ENCODE measurements at regions not wholly inside any gene's neighbourhood (a gene's known extent, or its start where the extent isn't known, plus 50 kb on each side); places are given as distances from the start of the nearest gene placed in this dataset.

GRCh38 chr10:128483216-128483615 is 357.0 kb upstream of the MKI67 start:
- no peak for TF ChIP-seq CTCF (IDR thresholded peaks at IDR 0.05; ENCODE audit: control extremely low read depth, extremely low read depth)
- no peak overlapping the region for H3K9ac ChIP-seq (ENCODE audit: insufficient read depth in 1 of 2, low read length in 2 of 2)
- WGBS, 2 donors, result 82 to 92% methylated on average over 16 of the region's 16 CpGs
- no peaks in the 10 kb centered on the region for H3K36me3 ChIP-seq (ENCODE audit: control insufficient read depth in 4 of 4, insufficient read depth in 4 of 4, low read length in 4 of 4)
- ATAC-seq (ENCODE audit: insufficient read depth, low FRiP score) (no peak), DNase-seq (no peak)
- H3K4me1 ChIP-seq (ENCODE audit: control insufficient read depth in 5 of 5, insufficient read depth in 5 of 5, low read length in 5 of 5), result no peaks in the 10 kb centered on the region
- no peaks in the 10 kb centered on the region for H3K27me3 ChIP-seq (ENCODE audit: control insufficient read depth in 3 of 3, insufficient read depth in 3 of 3, low read length in 2 of 3)
- peaks cover 0 to 7% (median 1%) of the 10 kb centered on the region in 4 donors for H3K9me3 ChIP-seq (ENCODE audit: control insufficient read depth in 4 of 4, insufficient read depth in 3 of 4, low read length in 3 of 4)
- H3K27ac ChIP-seq (ENCODE audit: low read depth in 1 of 2, low read length in 1 of 2), result no peak overlapping the region
- no peak overlapping the region for H3K4me3 ChIP-seq

DNA sequence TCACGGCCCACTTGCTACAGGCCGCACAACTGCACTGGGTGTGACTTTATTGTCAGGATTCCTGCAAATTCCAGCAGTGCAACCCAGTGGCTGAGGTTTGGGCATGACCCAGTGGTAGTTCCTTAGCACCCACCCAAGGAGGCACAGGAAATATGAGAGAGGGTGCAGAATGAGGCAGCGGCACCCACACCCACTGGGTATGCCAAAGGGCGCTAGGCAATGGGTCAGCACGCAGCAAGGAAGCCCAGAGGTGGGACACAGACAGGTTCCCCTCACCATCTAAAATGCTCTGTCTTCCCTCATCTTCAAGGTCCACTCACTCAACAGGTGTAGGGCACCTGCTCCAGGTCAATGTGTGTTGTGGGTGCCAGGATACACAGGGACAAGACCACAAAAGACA is 357.8 kb upstream of the MKI67 start:
- Histone ChIP-seq H3K27me3 (ENCODE audit: control insufficient read depth in 3 of 3, insufficient read depth in 3 of 3, low read length in 2 of 3) (no peaks in the 10 kb centered on the region), H3K4me1 (ENCODE audit: control insufficient read depth in 5 of 5, insufficient read depth in 5 of 5, low read length in 5 of 5) (no peaks in the 10 kb centered on the region), H3K9me3 (ENCODE audit: control insufficient read depth in 4 of 4, insufficient read depth in 3 of 4, low read length in 3 of 4) (peaks cover 0 to 7% (median 2%) of the 10 kb centered on the region in 4 donors), H3K9ac (ENCODE audit: insufficient read depth in 1 of 2, low read length in 2 of 2) (no peak overlapping the region), H3K27ac (ENCODE audit: low read depth in 1 of 2, low read length in 1 of 2) (no peak overlapping the region), H3K36me3 (ENCODE audit: control insufficient read depth in 4 of 4, insufficient read depth in 4 of 4, low read length in 4 of 4) (no peaks in the 10 kb centered on the region), H3K4me3 (no peak overlapping the region)
- ATAC-seq (ENCODE audit: insufficient read depth, low FRiP score), result no peak
- 92 to 97% methylated on average over 5 of the region's 5 CpGs for WGBS, 2 donors
- no peak for TF ChIP-seq CTCF (IDR thresholded peaks at IDR 0.05; ENCODE audit: control extremely low read depth, extremely low read depth)
- DNase-seq, result no peak

DNA sequence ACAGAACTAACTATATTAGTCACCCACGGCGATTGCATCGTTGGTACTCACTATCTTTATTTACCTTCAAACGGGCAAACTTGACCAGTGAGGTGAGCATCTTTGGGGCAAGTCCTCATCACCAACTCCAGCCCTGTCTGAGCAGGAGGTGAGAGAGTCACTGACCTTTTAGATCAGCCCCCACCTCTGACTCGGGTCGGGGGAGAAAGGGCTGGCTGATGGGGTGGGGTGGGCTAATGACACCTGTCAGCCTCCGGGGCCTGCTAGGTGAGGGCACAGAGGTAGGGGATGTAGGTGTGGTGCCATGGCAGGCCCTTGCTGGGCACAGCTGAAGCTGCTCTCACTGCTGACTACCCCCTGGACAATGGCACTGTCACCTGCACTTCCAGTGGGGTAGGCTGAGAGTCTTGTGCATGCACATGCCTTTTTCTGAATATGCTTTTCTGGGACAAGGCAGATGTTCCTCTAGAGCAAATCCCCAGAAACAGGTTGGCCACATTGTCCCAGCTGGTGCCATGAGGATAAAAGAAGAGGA is 359.5 kb upstream of the MKI67 start:
- no peak overlapping the region for H3K4me3 ChIP-seq
- WGBS, 2 donors, result 76 to 79% methylated on average over 7 of the region's 7 CpGs
- H3K9ac ChIP-seq (ENCODE audit: insufficient read depth in 1 of 2, low read length in 2 of 2), result no peak overlapping the region
- H3K36me3 ChIP-seq (ENCODE audit: control insufficient read depth in 4 of 4, insufficient read depth in 4 of 4, low read length in 4 of 4), result no peaks in the 10 kb centered on the region
- no peaks in the 10 kb centered on the region for H3K4me1 ChIP-seq (ENCODE audit: control insufficient read depth in 5 of 5, insufficient read depth in 5 of 5, low read length in 5 of 5)
- H3K27ac ChIP-seq (ENCODE audit: low read depth in 1 of 2, low read length in 1 of 2), result no peak overlapping the region
- peaks cover 0 to 7% (median 2%) of the 10 kb centered on the region in 4 donors for H3K9me3 ChIP-seq (ENCODE audit: control insufficient read depth in 4 of 4, insufficient read depth in 3 of 4, low read length in 3 of 4)
- no peak for TF ChIP-seq CTCF (IDR thresholded peaks at IDR 0.05; ENCODE audit: control extremely low read depth, extremely low read depth)
- no peak for DNase-seq
- H3K27me3 ChIP-seq (ENCODE audit: control insufficient read depth in 3 of 3, insufficient read depth in 3 of 3, low read length in 2 of 3), result no peaks in the 10 kb centered on the region
- no peak for ATAC-seq (ENCODE audit: insufficient read depth, low FRiP score)

DNA sequence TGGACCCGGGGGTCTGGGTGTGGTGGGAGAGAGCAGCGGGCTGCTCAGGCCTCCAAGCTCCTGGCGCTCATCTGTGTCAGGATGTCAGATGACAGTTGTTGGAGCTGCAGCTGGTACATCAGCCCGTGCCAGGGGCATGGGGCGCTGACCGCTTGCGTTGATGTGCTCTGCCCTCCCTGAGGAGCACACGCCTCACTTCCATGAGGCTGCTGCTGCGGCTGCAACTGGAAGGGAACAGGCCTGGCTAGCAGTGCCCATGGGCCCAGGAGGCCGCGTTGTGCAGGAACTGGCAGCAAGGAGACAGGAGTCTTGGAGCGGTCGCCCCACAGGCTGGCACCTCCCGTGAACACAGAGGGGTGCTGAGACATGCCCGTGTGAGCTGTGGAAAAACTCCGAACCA is 361.3 kb upstream of the MKI67 start:
- Histone ChIP-seq H3K4me1 (ENCODE audit: control insufficient read depth in 5 of 5, insufficient read depth in 5 of 5, low read length in 5 of 5) (no peaks in the 10 kb centered on the region), H3K27me3 (ENCODE audit: control insufficient read depth in 3 of 3, insufficient read depth in 3 of 3, low read length in 2 of 3) (no peaks in the 10 kb centered on the region), H3K4me3 (no peak overlapping the region), H3K9me3 (ENCODE audit: control insufficient read depth in 4 of 4, insufficient read depth in 3 of 4, low read length in 3 of 4) (peaks cover 0 to 7% (median 2%) of the 10 kb centered on the region in 4 donors), H3K27ac (ENCODE audit: low read depth in 1 of 2, low read length in 1 of 2) (no peak overlapping the region), H3K36me3 (ENCODE audit: control insufficient read depth in 4 of 4, insufficient read depth in 4 of 4, low read length in 4 of 4) (no peaks in the 10 kb centered on the region), H3K9ac (ENCODE audit: insufficient read depth in 1 of 2, low read length in 2 of 2) (no peak overlapping the region)
- ATAC-seq (ENCODE audit: insufficient read depth, low FRiP score), result no peak
- TF ChIP-seq CTCF (IDR thresholded peaks at IDR 0.05; ENCODE audit: control extremely low read depth, extremely low read depth), result no peak
- no peak for DNase-seq
- WGBS, 2 donors, result 83 to 95% methylated on average over 16 of the region's 16 CpGs

Data from lung (tissue), 11 donors.